NCI-H1694 treated with DMSO at 0.1 percent for 48 hours (cell line): ENCODE measurements at regions not wholly inside any gene's neighbourhood (a gene's known extent, or its start where the extent isn't known, plus 50 kb on each side); places are given as distances from the start of the nearest gene placed in this dataset.
"Not testable (repeated sequence)": the region's sequence is repeated elsewhere in the genome, so short reads cannot be mapped to it uniquely, and the experiment has no call there.

ENCODE experiments used
- DNase-seq: peaks from one replicate; lab custom pipeline; 2025; lab: John Stamatoyannopoulos, UW

DNA sequence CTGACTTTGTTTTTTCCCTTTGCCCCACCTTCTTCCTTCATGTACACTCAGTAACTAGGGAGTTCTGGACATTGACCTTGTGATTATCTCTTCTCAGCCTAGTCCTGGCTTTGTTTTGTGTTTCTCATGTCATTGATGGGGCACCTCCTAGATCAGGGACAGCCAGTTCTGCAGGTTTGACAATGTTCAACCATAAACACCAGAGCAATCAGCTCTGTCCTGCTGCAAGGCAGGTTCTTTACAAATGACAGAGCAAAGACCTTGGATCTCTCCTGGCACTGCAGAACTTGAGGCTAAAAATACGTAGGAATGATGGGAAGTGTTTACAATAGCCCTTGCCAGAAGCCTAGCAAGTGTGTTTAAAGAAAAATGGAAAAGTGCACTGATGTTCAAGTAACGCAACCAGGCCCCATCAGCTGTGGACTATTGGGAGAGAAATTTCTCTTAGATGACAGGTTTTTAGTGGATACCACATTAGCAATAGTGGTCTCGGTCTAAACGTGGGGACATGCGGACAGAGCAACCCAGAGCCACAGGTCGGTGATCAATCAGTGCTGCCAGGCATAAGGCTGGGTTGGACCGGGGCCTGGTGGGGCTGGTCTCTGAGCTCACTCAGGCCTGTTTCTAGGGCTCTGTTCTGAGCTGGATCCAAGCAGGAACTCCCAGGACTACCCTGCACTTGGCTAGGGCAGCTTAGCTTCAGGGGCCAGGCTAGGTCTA is 76.8 kb downstream of the SOWAHC start:
- no peak for DNase-seq

DNA sequence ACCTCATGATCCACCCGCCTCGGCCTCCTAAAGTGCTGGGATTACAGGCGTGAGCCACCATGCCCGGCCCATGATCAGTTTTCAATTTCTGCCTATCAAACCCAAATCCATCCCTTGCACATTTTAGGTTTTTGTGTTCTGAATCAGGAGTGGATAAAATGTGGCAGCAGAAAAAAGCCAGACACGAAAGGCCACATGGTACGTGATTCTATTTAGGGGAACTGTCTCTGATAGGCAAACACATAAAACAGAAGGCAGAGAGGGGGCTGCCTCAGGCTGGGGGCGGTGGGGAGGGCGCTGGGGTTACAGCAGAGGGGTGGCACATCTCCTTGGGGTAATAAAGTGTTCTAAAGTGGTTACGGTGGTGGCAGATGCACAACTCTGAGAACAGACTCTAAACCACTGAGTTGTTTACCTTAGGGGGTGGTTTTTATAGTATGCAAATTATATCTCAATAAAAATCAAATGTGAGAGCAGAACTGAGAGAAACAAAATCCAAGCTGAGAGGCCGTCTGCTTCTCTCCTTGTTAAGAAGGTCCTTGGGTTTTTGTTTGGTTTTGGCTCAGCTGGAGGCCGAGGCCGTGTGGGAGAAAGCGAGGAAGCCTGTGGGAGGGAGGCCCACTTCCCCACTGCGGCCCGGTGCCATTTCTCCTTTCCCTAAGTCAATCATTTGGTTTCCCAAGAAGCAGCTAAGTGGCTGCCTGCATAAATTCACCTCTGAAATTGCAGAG is 78.0 kb downstream of the SOWAHC start:
- DNase-seq = no peak

DNA sequence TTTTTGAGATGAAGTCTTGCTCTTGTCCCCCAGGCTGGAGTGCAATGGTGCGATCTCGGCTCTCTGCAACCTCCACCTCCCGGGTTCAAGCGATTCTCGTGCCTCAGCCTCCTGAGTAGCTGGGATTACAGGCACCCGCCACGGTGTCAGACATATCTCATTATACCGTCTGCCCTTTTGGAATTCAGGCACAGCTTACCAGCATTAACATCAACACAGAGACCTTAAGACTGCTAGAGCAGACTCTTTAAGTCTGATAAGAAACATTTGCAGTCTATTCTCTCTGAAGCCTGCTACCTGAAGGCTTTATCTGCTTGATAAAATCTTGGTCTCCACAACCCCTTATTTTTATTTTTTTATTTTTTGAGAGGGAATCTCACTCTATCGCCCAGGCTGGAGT is 78.7 kb downstream of the SOWAHC start:
- not testable (repeated sequence) for DNase-seq

DNA sequence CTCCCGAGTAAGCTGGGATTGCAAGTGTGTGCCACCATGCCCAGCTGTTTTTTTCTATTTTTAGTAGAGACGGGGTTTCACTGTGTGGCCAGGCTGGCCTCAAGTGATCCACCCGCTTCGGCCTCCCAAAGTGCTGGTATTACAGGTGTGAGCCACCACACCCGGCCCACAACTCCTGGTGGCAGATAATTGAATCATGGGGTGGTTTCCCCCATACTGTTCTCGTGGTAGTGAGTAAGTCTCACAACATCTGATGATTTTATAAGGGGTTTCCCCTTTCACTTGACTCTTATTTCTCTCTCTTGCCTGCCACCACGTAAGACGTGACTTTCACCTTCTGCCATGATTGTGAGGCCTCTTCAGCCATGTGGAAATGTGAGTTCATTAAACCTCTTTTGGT is 79.1 kb downstream of the SOWAHC start:
- DNase-seq = not testable (repeated sequence)

DNA sequence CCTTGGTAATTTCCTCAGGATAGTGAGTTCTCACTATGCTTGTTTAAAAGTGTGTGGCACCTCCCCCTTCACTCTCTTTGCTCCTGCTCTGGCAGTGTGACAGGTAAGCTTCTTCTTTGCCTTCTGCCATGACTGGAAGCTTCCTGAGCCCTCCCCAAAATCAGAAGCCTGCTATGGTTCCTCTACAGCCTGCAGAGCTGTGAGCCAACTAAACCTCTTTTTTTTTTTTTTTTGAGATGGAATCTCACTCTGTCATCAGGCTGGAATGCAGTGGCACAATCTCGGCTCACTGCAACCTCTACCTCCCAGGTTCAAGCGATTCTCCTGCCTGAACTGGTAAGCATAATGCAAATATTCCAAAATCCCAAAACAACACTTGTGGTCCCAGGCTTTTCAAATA is 80.0 kb downstream of the SOWAHC start:
- DNase-seq = no peak

DNA sequence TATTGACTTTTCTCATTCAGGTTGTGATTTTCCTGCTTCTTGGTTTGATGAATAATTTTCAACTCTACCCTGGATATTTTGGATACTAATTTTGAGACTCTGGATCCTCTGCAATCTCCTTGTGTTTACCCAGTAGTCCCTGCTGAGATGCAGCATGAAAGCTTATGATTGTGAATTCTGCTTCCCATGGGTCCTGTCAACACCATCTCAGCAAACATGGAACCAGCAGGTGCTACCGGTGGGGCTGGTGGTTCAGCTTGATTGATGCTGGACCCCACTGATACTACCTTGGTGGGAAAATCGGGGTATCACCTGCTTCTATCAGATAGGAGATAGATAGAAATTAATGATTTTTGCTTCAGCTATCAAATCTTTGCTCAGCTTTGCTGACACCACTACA is 81.1 kb downstream of the SOWAHC start:
- no peak for DNase-seq

DNA sequence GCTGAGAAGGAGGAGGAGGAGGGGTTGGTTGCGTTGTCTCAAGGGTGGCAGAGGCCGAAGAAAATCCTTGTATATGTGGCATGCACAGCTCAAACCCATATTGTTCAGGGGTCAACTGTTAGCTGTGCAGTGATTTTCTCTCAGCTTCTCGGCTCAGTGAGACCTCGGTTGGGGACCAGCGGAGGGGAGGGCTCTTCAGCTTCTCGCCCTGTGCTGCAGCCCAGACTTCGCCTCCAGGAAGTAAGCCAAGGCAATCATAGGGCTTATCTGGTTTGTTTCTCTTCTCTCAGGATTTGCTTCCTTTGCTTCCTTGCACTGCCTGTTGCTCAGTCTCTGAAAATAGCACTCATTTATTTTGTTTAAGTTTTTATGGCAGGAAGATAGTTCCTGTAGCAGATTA is 85.5 kb downstream of the SOWAHC start:
- DNase-seq = no peak

DNA sequence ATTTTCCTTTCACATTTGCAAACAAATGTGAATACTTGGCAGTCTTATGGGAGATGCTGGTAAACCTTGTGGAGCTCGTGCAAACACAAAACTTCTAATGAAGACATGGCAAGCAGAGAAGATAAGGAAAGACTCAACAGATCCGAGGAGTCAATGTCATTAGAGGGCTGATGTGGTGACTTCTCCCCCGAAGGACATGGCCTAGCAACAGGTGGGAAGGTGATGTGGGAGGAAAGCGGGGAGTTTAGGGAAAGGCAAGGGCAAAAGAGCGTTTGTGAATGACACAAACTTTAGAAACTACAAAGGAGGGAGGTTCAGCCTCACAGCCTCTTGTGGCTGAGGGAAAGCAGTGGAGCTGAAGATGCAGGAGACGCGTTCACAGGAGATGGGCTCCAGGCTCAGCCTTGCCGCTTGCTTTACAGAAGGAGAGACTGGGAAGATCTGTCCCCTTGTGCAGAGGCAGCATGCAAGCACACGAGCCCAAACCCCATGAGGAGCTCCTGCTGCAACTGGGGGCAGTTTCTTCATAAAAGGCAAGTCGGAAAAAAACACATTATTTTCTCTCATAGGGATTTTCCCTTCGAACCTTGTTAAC is 86.6 kb downstream of the SOWAHC start:
- DNase-seq = no peak

DNA sequence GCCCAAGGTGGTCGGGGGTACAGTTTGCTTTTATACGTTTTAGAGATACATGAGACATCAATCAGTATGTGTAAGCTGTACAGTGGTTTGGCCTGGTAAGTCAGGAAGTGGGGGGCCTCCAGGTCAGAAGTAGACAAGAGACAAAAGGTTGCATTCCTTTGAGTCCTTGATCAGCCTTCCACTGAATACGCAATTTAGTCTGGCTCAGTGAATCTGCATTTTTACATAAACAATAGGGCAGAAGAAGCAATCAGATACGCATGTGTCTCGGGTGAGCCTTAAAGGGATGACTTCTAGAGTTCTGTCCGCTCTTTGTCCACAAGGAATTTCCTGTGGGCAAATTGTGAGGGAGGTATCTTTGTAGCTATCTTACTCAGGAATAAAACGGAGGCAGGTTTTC is 87.2 kb downstream of the SOWAHC start:
- DNase-seq = no peak

DNA sequence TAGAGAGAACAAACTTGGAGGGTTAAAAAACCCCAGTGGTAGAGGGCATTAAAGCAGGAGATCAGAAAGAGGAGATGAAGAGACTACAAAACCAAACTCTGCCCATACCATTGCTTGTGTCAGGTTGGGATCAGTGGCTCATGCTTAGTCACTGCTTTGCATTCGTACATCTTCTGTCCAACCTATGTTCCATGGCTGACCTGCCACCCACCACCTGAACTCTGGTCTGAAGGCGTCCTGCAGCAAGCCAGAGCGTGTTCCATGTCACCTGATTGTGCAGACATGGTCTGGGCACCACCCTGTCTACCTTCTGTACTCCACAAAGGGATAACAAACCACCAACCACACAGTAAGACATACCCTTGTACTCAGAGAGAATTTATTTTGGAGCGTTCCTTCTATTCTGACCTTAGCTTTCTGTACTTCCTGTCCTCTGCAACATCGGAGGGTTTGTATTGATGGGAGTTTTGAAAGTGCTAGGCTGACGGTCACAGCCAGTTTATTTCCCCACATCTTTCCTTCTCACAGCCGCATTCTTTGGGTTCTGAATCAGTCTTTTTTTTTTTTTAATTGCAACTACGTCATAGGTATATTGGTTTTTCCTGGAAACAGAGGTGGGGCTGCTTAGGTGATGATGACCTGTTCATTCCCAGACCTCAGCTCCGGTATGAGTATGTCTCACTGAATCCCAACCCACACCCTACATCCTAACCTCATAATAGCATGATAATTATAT is 88.3 kb downstream of the SOWAHC start:
- no peak for DNase-seq

DNA sequence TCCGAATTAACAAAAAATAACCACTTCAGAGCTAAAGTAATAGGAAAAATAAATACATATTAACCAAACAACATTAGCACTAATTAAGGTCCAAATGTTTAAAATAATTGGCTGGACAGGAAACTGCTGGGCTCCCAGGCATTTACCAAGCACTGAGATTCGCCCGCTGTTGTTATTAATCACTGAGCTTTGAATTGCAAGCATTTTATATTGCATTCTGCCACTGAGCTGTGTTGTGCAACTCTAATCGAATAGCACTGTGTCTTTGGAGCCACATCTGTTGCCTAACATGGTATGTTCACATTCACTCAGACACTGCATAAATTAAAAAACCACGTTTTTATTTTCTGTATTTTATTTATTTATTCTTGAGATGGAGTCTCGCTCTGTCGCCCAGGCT is 88.9 kb downstream of the SOWAHC start:
- DNase-seq = no peak

DNA sequence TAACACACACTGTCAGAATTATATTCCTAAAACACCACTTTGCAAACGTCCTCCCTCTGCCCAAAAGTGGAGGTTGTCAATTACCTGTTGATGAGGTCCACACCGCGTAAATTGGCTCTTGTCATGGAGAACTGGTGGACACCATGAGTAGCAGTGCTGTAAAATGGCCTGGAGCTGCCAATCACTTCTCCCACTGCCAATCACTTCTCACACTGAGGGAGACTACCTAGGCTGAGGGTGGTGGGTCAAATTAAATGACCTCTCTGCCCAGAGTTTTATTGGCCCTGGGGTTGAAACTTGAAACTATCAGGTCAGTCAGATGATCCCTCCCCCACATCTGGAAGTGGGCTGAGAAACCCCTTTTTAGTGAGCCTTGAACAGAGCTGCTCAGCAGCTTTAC is 89.6 kb downstream of the SOWAHC start:
- no peak for DNase-seq

DNA sequence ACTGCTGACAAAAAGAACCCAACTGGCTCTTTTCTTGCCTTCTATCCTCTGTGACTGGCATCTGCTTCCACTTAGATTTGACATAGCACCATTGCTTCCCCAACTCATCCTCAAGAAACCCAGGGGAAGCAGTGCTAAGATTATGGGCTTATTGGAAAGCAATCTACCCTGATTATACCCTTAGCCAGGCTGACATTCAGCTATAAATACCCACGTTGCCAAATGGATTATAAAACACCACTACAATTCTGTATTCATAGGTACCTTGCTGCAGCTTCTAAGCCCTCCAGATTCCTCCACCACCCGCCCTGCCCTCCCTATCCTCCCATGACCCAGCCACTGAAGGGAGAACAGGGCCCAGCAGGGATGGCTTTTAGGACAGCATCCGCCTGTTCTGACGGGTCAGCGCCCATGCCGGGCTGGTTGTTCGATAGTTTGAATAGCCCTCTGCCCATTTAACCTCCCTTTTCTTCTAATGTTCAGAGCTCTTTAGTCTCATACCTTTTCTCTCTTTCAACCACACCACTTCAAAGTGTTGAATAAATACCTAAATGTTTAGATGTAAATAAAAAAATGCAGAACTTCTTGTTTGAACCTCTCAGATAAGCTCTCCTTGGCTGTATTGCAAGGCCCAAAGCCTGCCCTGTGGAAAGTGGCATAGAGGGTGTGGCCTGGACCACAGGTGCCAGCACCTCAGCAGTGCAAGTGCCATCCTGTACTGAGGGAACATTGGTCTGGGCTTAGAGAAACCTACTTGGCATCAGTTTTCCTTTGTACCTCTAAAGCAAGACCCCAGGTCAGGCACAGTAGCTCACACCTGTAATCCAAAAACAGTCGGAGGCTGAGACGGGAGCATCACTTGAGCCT is 86.6 kb upstream of the RGPD5 start:
- DNase-seq = no peak

DNA sequence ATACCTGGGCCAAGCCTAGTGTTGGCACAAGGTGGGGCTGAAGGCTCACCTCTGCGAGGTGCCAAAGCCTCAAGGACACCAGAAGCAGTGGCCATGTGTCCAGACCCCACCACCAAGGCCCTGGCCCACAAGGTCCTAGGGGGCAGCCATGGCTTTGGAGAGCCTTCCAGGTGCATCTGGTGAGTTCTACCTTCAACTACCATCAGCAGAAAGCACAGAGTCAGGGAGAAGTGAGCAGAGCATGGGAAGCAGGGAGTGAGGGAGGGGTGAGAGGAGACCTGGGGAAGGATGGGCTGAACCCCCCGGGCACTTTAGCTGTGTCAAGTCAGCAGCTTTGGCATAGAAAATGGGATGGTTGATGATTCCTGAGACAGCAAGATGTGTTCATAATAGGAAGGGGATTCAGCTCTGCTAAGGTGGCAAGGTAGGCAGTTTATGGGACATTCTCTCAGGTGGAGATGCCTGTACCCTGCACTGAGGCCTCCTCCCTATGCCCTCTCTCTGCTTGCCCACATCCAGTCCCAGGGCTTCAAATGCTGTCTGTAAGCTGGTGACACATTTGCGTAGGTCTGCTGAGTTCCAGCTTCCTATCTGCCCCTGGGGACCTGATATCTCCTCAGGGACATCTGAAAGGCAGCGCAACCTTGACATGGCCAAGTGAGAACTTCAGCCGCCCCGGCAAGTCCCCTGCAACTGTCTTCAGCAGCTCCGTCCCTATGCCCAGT is 83.4 kb upstream of the RGPD5 start:
- DNase-seq = no peak

DNA sequence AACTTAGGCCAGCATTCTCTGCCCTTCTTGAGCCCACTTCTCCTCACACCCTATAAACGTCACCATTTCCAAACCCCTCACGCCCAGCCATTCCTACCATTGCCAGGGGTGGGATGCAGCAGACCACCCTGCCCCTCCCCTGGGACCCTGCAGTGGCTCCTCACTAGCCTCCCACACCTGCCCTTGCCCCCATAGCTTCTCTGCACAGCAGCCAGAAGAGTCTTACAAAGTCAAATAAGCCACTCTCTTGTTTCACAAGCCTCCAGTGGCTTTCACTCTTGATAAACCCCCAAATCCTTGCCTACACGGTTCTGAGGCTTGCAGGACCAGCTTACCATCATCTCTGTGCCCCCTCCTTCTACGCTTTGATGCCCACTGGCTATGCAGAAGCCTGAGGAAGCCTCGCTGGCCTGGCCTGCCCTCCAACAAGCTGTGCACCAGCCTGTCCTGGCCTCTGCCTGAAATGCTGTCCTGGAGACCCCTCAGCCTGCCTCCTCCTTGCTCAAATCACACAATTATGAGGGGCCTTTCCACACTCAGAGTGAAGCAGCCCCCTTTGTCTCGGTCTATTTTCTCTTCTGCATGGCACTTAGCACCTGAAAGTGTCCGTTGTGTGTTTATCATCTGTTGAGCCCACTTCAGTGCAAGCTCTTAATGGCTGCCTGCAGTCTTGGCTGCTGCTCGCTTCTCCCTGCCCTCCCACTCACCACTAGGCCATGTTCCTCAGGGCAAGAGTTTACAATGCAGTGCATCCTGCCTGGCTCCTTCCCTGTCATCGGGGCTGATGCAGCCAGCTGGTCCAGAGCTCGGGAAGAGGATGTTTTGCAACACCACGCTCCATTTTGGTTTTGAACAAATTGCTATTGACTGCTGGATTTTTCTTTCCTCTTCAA is 82.6 kb upstream of the RGPD5 start:
- no peak for DNase-seq

DNA sequence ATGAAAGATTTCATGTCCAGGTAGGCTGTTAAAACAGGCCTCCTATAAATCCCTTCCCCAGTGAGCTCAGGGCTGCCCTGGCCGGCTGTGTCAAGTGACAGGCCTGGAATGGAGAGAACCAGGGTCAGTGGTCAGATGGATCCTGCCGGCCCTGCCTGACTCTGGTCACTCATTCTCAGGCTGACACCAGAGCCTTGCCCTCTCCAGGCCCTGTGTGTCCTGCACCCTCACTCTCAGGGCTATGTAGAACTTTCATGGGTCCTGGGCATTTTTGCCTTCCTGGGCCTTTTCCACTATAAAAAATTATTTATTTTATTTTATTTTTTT is 82.0 kb upstream of the RGPD5 start:
- DNase-seq = no peak

DNA sequence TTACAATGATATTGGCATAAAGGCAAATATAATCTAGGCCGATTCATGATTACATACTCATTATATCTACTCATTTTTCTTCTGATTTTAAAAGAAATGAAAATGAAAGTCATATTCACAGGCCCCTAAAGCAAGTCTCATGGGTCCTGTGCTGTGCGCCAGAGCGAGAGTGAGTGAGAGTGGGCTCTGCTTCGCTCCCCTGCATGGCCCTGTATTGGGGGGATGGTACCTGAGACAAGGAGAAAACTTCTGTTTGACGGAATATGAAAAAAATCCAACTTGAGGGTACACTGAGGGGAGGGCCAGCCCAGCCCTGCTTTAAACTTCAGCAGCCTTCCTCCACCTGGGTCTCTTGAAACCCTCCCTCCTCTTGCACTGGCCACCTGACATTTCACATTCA is 81.4 kb upstream of the RGPD5 start:
- no peak for DNase-seq

DNA sequence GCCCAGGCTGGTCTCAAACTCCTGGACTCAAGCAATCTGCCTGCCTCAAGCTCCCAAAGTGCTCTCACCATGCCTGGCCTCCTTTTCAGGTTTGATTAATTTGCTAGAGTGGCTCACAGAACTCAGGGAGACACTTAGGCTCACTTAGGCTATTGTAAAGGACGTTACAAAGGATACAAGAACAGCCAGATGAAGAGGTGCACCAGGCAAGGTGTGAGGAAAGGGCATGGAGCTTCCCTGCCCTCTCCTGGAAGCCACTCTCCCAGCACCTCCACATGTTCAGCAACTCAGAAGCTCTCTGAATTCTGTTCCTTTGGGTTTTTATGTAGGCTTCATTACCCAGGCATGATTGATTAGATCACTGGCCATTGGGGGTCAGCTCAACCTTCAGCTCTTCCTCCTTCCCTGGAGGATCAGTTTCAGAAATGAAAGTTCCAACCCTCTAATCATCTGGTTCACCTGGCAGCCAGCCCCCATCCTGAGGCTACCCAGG is 78.7 kb upstream of the RGPD5 start:
- no peak for DNase-seq

DNA sequence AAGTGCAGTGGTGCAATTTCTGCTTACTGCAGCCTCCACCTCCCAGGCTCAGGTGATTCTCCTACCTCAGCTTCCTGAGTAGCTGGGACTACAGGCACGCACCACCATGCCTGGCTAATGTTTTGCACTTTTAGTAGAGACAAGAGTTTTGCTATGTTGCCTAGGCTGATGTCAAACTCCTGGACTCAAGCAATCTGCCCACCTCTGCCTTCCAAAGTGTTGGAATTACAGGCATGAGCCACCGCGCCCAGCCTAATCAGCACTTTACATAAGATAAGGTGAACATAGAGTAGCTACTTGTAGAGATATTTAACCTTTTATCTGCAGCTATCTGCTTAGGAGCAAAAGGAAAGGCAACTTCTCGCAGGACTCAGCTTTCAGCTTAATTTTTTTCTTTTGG is 77.5 kb upstream of the RGPD5 start:
- DNase-seq = not testable (repeated sequence)

DNA sequence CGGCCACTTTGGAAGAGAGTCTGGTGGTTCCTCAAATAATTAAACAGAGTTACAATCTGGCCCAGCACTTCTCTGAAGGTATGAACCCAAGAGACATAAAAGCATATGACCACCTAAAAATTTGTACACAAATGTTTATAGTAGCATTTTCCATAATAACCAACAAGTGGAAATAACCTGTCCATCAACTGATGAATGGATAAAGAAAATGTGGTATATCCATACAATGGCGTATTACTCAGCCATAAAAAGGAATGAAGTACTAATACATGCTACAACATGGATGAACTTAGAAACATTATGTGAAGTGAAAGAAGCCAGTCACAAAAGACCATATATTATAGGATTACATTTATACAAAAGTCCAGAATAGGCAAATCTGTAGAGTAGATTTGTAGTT is 76.0 kb upstream of the RGPD5 start:
- DNase-seq = no peak
